ENCODE measurements at regions not wholly inside any gene's neighbourhood (a gene's known extent, or its start where the extent isn't known, plus 50 kb on each side); places are given as distances from the start of the nearest gene placed in this dataset.

DNA sequence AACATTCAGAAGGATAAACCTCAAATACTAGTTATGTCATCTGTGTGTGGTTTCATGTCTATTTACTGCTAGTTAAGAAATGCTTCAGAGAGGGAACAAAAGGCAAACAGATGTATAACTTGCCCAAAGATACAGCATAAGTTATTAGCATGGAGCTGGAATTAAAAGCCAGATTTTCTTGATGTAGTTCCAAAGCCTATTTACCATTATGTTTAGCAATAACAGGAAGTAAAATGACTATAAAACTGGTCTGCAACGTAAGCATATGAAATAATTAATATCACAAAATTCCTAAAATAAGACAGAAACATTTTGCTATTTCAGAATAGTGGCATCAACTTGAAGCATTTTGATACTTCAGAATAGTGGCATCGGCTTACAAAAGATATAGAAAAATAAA is 1232.8 kb downstream of the NCAM2 start:
- no peak overlapping the region for H3K4me3 ChIP-seq (ENCODE audit: low read depth, low read length)
- TF ChIP-seq, protein P1, sequence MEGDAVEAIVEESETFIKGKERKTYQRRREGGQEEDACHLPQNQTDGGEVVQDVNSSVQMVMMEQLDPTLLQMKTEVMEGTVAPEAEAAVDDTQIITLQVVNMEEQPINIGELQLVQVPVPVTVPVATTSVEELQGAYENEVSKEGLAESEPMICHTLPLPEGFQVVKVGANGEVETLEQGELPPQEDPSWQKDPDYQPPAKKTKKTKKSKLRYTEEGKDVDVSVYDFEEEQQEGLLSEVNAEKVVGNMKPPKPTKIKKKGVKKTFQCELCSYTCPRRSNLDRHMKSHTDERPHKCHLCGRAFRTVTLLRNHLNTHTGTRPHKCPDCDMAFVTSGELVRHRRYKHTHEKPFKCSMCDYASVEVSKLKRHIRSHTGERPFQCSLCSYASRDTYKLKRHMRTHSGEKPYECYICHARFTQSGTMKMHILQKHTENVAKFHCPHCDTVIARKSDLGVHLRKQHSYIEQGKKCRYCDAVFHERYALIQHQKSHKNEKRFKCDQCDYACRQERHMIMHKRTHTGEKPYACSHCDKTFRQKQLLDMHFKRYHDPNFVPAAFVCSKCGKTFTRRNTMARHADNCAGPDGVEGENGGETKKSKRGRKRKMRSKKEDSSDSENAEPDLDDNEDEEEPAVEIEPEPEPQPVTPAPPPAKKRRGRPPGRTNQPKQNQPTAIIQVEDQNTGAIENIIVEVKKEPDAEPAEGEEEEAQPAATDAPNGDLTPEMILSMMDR (IDR thresholded peaks at IDR 0.05; ENCODE audit: low read depth, low read length, missing control alignments): no peak
- no peaks in the 10 kb centered on the region for H3K36me3 ChIP-seq (replicated peaks)
- no peak overlapping the region for H3K27ac ChIP-seq
- in situ Hi-C loops (cut with HindIII; ENCODE audit: low pct_ligation_motif_present, low sequenced_read_pairs): no loop called here
- no peak for DNase-seq
- no peaks in the 10 kb centered on the region for H3K27me3 ChIP-seq (replicated peaks)

DNA sequence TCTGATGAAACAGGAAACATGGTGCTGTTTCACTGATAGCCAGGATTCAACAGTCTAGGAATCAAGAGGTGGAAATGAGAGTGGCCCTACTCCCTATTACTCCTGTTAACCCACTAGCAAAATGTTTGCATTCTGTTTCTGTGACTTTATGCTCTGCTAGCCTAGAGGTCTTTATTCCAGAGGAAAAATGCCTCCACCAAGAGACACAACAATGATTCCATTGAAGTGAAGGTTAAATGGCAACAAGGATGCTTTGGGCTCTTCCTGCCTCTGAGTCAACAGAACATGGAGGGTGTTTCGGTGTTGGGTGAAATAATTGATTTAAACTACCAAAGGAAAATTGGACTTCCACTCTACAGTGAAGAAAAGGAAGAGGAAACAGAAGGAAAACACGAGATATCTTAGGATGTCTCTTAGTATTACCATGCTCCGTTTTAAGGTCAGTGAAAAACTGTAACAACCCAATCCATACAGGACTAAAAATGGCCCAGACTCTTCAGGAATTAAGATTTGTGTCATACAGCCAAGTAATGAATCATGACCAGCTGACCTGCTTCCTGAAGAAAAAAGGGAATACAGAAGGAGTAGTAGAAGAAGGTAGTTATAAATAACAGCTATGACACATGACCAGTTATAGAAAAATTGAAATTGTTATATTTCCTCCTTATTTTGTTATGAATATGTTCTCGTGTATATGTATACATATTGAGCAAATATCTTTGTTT is 1237.8 kb downstream of the NCAM2 start:
- TF ChIP-seq, protein P1 (IDR thresholded peaks at IDR 0.05; ENCODE audit: low read depth, low read length, missing control alignments): no peak
- Histone ChIP-seq H3K4me3 (ENCODE audit: low read depth, low read length) (no peak overlapping the region), H3K27ac (no peak overlapping the region), H3K36me3 (replicated peaks) (no peaks in the 10 kb centered on the region), H3K27me3 (replicated peaks) (no peaks in the 10 kb centered on the region)
- in situ Hi-C loops (cut with HindIII; ENCODE audit: low pct_ligation_motif_present, low sequenced_read_pairs): no loop called here
- DNase-seq: no peak

DNA sequence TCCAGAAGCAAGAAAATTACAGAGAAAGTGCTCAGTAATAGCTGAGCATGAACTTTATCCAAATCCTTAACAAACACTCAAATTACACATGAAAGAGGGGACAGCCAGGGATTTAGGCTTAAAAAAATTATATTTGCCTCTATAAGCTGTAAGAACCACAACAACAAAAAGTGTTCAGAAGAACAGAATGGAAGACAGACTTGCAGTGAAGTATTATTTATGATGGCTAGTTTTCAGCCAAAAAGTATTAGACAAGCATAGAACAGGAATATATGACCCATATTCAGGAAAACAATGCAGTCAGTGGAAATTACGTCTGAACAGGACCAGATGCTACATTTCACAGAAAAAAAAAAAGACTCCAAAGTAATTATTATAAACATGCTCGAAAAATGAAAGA is 1246.3 kb downstream of the NCAM2 start:
- Histone ChIP-seq H3K27ac (no peak overlapping the region), H3K36me3 (replicated peaks) (no peaks in the 10 kb centered on the region), H3K4me3 (ENCODE audit: low read depth, low read length) (no peak overlapping the region), H3K27me3 (replicated peaks) (no peaks in the 10 kb centered on the region)
- in situ Hi-C loops (cut with HindIII; ENCODE audit: low pct_ligation_motif_present, low sequenced_read_pairs): no loop called here
- no peak for DNase-seq
- TF ChIP-seq, protein P1 (IDR thresholded peaks at IDR 0.05; ENCODE audit: low read depth, low read length, missing control alignments): no peak

DNA sequence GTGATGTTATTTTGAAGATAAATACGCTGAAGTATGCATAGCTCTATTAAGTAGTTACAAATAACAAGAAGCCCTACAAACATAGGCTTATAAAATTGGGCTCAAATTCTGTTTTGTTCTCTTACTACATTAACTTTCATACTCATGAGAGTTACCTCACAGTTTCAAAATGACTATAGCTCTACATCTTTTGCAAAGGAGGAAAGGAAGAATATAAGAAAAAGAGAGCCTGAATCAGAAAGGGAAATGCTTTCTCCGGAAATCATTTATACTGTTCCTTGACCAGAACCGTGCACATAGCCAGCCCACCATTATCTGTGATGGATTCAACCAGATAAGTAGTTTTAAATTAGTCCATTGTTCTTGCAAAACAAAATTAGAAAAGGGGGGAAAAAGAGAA is 1252.1 kb downstream of the NCAM2 start:
- in situ Hi-C loops (cut with HindIII; ENCODE audit: low pct_ligation_motif_present, low sequenced_read_pairs): no loop called here
- Histone ChIP-seq H3K27ac (no peak overlapping the region), H3K27me3 (replicated peaks) (no peaks in the 10 kb centered on the region), H3K4me3 (ENCODE audit: low read depth, low read length) (no peak overlapping the region), H3K36me3 (replicated peaks) (no peaks in the 10 kb centered on the region)
- TF ChIP-seq, protein P1 (IDR thresholded peaks at IDR 0.05; ENCODE audit: low read depth, low read length, missing control alignments): no peak
- no peak for DNase-seq

DNA sequence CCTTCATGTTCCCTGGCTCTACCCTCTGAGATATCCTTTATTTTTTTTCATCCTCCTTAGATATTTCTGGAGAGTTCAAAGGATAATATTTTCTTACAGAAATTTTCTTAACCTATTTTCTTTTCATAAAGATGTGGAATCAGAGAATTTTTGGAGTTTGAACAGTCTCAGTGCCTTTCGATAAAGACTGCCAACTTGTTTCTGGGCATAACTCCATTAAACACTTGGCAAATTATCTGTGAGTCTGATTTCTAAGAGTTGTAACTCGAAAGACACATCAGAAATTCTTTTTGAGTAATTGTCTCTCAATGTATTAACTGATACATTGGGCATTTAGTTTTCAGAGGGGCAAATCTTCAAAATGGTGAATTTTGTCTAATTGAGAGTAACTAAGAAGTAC is 1255.6 kb downstream of the NCAM2 start:
- TF ChIP-seq, protein P1 (IDR thresholded peaks at IDR 0.05; ENCODE audit: low read depth, low read length, missing control alignments): no peak
- in situ Hi-C loops (cut with HindIII; ENCODE audit: low pct_ligation_motif_present, low sequenced_read_pairs): no loop called here
- Histone ChIP-seq H3K36me3 (replicated peaks) (no peaks in the 10 kb centered on the region), H3K4me3 (ENCODE audit: low read depth, low read length) (no peak overlapping the region), H3K27me3 (replicated peaks) (no peaks in the 10 kb centered on the region), H3K27ac (no peak overlapping the region)
- no peak for DNase-seq

DNA sequence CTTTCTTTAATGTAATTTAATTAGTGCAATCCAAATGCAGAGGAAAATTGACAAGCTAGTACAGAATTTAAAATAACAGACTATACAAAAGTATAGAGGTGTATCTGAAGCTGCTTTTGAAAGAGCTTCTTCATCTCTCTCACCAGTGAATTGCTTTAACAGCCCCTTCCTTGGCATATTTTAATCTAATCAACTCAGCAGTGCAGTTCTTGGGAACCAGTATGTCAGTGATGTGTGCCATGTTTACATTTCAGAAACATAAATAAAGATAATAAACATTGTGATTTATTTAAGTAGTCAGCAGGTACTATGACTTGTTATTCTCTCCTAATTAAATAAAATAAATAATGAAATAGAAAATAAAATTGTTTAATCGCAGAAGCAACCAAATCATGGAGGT is 1260.6 kb downstream of the NCAM2 start:
- no peaks in the 10 kb centered on the region for H3K27me3 ChIP-seq (replicated peaks)
- H3K36me3 ChIP-seq (replicated peaks): no peaks in the 10 kb centered on the region
- in situ Hi-C loops (cut with HindIII; ENCODE audit: low pct_ligation_motif_present, low sequenced_read_pairs): no loop called here
- H3K4me3 ChIP-seq (ENCODE audit: low read depth, low read length): no peak overlapping the region
- DNase-seq: no peak
- no peak overlapping the region for H3K27ac ChIP-seq
- TF ChIP-seq, protein P1 (IDR thresholded peaks at IDR 0.05; ENCODE audit: low read depth, low read length, missing control alignments): no peak
